DOHH2 (cell line): ENCODE measurements at regions not wholly inside any gene's neighbourhood (a gene's known extent, or its start where the extent isn't known, plus 50 kb on each side); places are given as distances from the start of the nearest gene placed in this dataset.

ENCODE experiments used
- CTCF ChIP-seq: fragments of 200-600 bp; sonication (generic); IDR thresholded peaks from one replicate; pipeline ENCODE4 v1.5.1; 2014; ENCODE audit warnings: antibody characterized with exemption, mild to moderate bottlenecking, low read depth, low read length; ENCODE audit not compliant: poor library complexity, severe bottlenecking
- EZH2phosphoT487 ChIP-seq: fragments of 200-600 bp; sonication (generic); IDR thresholded peaks from 2 replicates; pipeline ENCODE4 v1.6.1; 2017; ENCODE audit warnings: borderline replicate concordance, mild to moderate bottlenecking, antibody characterized with exemption, low read length, moderate library complexity, mixed read lengths

GRCh38 chr5:155070781-155071180 lies 57.2 kb downstream of the KIF4B start:
- TF ChIP-seq CTCF, result no peak
- no peak for TF ChIP-seq EZH2phosphoT487
